ENCODE measurements at regions not wholly inside any gene's neighbourhood (a gene's known extent, or its start where the extent isn't known, plus 50 kb on each side); places are given as distances from the start of the nearest gene placed in this dataset.

- no peak for TF ChIP-seq CTCF (conservative IDR thresholded peaks at IDR 0.05; ENCODE audit: low read length)
- TF ChIP-seq EZH2phosphoT487 (IDR thresholded peaks at IDR 0.05; ENCODE audit: borderline replicate concordance): no peak
Measured at GRCh38 chr10:109430799-109431198, 492.5 kb downstream of the XPNPEP1 start.

All from Loucy (cell line).